SK-N-SH (cell line): ENCODE measurements at regions not wholly inside any gene's neighbourhood (a gene's known extent, or its start where the extent isn't known, plus 50 kb on each side); places are given as distances from the start of the nearest gene placed in this dataset.

Source experiments
- POLR2AphosphoS5 ChIP-seq: IDR thresholded peaks from 2 replicates; pipeline ENCODE4 v1.6.1; 2012; ENCODE audit warnings: low read depth, low read length
- RAD21 ChIP-seq: IDR thresholded peaks from 2 replicates; pipeline ENCODE4 v1.6.1; 2012; ENCODE audit warnings: mild to moderate bottlenecking, low read length
- RCOR1 ChIP-seq: fragments of 150-350 bp; IDR thresholded peaks from 2 replicates; pipeline ENCODE4 v1.6.1; 2017; ENCODE audit warnings: antibody characterized with exemption, low read length
- SMC3 ChIP-seq: IDR thresholded peaks from 2 replicates; pipeline ENCODE4 v1.6.1; 2012; ENCODE audit warnings: low read depth, low read length, improper control_type of control experiment
- TAF1 ChIP-seq: IDR thresholded peaks from 2 replicates; pipeline ENCODE4 v1.6.1; 2012; ENCODE audit warnings: low read depth, mild to moderate bottlenecking, low read length, moderate library complexity, borderline replicate concordance
- TF ChIP-seq, protein P1 (sequence below): fragments of 200-600 bp; sonication (generic); IDR thresholded peaks from 2 replicates; pipeline ENCODE4 v1.6.1; 2017; ENCODE audit warnings: antibody characterized with exemption, mild to moderate bottlenecking, moderate library complexity
- TF ChIP-seq, protein P2 (sequence below): IDR thresholded peaks from 2 replicates; pipeline ENCODE4 v1.6.1; 2012; ENCODE audit warnings: mild to moderate bottlenecking, low read depth, low read length, moderate library complexity
- TF ChIP-seq, protein P3 (sequence below): IDR thresholded peaks from 2 replicates; pipeline ENCODE4 v1.4.0; 2012; ENCODE audit warnings: low read depth, borderline replicate concordance
- TF ChIP-seq, protein P4 (sequence below): fragments of 150-350 bp; IDR thresholded peaks from 2 replicates; pipeline ENCODE4 v1.6.1; 2017; ENCODE audit warnings: antibody characterized with exemption, low read length, low read depth, borderline replicate concordance

DNA sequence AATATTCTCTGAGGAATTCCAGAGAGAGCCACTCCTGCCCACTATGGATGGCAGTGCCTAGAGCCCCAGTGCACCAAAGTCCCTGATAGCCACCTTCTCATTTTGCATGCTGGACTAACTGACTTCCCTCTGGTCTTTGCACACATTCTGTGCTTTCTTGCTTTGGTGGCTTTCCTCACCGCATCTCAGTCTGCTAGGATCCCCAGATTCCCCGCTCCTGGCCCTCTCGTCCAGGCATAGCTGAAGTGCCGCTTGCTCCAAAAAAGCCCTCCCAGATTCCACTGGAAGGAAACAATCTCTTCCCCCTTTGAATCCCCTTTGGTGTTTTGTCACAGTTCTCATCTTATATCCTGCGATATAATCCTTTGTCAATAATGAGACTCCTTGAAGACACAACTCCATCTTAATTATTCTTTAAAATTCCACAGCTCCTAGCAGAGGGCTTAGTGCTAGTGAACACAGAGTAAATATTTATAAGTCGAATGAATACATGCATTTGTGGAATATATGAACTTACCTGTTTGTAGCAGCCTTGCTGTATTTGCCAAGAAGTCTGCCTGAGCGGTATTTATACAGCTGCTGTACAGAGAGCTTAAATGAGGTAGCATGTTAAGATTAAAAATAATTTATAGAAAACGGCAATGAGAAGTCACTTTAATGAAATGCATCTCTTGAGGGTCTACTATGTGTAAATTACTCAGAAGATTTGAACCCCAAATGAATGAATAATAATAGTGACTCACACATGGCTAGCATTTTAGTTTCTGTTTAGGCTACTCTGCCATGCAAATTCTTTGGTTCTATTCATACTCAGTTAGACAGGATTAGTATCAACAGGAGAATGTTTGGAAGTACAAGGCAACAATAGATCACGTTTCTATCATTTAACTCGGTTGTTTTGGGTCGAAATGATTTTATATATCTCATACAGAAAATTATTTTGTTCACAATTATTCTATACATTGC is 421.9 kb upstream of the TENM3 start:
- TF ChIP-seq, protein P1, sequence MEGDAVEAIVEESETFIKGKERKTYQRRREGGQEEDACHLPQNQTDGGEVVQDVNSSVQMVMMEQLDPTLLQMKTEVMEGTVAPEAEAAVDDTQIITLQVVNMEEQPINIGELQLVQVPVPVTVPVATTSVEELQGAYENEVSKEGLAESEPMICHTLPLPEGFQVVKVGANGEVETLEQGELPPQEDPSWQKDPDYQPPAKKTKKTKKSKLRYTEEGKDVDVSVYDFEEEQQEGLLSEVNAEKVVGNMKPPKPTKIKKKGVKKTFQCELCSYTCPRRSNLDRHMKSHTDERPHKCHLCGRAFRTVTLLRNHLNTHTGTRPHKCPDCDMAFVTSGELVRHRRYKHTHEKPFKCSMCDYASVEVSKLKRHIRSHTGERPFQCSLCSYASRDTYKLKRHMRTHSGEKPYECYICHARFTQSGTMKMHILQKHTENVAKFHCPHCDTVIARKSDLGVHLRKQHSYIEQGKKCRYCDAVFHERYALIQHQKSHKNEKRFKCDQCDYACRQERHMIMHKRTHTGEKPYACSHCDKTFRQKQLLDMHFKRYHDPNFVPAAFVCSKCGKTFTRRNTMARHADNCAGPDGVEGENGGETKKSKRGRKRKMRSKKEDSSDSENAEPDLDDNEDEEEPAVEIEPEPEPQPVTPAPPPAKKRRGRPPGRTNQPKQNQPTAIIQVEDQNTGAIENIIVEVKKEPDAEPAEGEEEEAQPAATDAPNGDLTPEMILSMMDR = no peak
- TF ChIP-seq, protein P2, sequence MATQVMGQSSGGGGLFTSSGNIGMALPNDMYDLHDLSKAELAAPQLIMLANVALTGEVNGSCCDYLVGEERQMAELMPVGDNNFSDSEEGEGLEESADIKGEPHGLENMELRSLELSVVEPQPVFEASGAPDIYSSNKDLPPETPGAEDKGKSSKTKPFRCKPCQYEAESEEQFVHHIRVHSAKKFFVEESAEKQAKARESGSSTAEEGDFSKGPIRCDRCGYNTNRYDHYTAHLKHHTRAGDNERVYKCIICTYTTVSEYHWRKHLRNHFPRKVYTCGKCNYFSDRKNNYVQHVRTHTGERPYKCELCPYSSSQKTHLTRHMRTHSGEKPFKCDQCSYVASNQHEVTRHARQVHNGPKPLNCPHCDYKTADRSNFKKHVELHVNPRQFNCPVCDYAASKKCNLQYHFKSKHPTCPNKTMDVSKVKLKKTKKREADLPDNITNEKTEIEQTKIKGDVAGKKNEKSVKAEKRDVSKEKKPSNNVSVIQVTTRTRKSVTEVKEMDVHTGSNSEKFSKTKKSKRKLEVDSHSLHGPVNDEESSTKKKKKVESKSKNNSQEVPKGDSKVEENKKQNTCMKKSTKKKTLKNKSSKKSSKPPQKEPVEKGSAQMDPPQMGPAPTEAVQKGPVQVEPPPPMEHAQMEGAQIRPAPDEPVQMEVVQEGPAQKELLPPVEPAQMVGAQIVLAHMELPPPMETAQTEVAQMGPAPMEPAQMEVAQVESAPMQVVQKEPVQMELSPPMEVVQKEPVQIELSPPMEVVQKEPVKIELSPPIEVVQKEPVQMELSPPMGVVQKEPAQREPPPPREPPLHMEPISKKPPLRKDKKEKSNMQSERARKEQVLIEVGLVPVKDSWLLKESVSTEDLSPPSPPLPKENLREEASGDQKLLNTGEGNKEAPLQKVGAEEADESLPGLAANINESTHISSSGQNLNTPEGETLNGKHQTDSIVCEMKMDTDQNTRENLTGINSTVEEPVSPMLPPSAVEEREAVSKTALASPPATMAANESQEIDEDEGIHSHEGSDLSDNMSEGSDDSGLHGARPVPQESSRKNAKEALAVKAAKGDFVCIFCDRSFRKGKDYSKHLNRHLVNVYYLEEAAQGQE = no peak
- TF ChIP-seq POLR2AphosphoS5 = no peak
- TF ChIP-seq, protein P3, sequence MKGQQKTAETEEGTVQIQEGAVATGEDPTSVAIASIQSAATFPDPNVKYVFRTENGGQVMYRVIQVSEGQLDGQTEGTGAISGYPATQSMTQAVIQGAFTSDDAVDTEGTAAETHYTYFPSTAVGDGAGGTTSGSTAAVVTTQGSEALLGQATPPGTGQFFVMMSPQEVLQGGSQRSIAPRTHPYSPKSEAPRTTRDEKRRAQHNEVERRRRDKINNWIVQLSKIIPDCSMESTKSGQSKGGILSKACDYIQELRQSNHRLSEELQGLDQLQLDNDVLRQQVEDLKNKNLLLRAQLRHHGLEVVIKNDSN = no peak
- TF ChIP-seq RCOR1 = no peak
- no peak for TF ChIP-seq RAD21
- no peak for TF ChIP-seq SMC3
- TF ChIP-seq, protein P4, sequence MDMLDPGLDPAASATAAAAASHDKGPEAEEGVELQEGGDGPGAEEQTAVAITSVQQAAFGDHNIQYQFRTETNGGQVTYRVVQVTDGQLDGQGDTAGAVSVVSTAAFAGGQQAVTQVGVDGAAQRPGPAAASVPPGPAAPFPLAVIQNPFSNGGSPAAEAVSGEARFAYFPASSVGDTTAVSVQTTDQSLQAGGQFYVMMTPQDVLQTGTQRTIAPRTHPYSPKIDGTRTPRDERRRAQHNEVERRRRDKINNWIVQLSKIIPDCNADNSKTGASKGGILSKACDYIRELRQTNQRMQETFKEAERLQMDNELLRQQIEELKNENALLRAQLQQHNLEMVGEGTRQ = no peak
- no peak for TF ChIP-seq TAF1
